ENCODE measurements at regions not wholly inside any gene's neighbourhood (a gene's known extent, or its start where the extent isn't known, plus 50 kb on each side); places are given as distances from the start of the nearest gene placed in this dataset.
"Not testable (repeated sequence)": the region's sequence is repeated elsewhere in the genome, so short reads cannot be mapped to it uniquely, and the experiment has no call there.

GRCh38 chr7:43044511-43044910, 67.9 kb upstream of the HECW1 start:
- DNase-seq: no peak

- no peak for DNase-seq
Measured at GRCh38 chr7:43054052-43054722, 58.3 kb upstream of the HECW1 start.

- DNase-seq: peak in 1 of 2 donors; percentile 9
Measured at GRCh38 chr7:43057141-43057540, 55.3 kb upstream of the HECW1 start.

- DNase-seq: no peak
Measured at GRCh38 chr7:43058271-43059066, 54.0 kb upstream of the HECW1 start.

GRCh38 chr7:43059067-43059600, 53.3 kb upstream of the HECW1 start:
- not testable (repeated sequence) for DNase-seq
